ENCODE measurements at regions not wholly inside any gene's neighbourhood (a gene's known extent, or its start where the extent isn't known, plus 50 kb on each side); places are given as distances from the start of the nearest gene placed in this dataset.
"Not testable (repeated sequence)": the region's sequence is repeated elsewhere in the genome, so short reads cannot be mapped to it uniquely, and the experiment has no call there.

DNA sequence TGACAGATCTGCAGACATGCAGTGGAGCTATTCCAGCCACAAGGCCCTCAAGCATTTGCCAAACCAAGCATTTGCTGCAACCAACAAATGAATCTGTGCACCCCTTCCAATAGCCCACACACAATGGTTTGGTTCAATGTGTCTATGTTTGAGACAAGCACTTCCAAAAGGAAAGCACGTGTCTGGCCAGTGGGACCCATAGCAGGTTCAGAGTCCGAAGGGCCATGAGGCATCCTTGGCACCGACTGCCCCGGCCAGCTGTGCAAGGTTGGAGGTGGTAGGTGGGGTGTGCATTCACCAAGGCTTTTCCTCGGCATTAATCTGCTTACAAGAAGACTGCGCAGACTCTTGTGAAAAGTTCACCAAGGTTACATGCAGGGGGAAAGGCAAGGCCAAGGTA, 190.9 kb downstream of the BCL2L11 start:
- TF ChIP-seq, protein P1, sequence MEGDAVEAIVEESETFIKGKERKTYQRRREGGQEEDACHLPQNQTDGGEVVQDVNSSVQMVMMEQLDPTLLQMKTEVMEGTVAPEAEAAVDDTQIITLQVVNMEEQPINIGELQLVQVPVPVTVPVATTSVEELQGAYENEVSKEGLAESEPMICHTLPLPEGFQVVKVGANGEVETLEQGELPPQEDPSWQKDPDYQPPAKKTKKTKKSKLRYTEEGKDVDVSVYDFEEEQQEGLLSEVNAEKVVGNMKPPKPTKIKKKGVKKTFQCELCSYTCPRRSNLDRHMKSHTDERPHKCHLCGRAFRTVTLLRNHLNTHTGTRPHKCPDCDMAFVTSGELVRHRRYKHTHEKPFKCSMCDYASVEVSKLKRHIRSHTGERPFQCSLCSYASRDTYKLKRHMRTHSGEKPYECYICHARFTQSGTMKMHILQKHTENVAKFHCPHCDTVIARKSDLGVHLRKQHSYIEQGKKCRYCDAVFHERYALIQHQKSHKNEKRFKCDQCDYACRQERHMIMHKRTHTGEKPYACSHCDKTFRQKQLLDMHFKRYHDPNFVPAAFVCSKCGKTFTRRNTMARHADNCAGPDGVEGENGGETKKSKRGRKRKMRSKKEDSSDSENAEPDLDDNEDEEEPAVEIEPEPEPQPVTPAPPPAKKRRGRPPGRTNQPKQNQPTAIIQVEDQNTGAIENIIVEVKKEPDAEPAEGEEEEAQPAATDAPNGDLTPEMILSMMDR (conservative IDR thresholded peaks at IDR 0.05 in 1 of 2, IDR thresholded peaks at IDR 0.05 in 1 of 2; ENCODE audit: low read depth in 1 of 2, low read length in 2 of 2), result not testable (repeated sequence)
- not testable (repeated sequence) for TF ChIP-seq EZH2 (IDR thresholded peaks at IDR 0.05; ENCODE audit: low read length, missing control alignments)
